ENCODE measurements at regions not wholly inside any gene's neighbourhood (a gene's known extent, or its start where the extent isn't known, plus 50 kb on each side); places are given as distances from the start of the nearest gene placed in this dataset.

DNA sequence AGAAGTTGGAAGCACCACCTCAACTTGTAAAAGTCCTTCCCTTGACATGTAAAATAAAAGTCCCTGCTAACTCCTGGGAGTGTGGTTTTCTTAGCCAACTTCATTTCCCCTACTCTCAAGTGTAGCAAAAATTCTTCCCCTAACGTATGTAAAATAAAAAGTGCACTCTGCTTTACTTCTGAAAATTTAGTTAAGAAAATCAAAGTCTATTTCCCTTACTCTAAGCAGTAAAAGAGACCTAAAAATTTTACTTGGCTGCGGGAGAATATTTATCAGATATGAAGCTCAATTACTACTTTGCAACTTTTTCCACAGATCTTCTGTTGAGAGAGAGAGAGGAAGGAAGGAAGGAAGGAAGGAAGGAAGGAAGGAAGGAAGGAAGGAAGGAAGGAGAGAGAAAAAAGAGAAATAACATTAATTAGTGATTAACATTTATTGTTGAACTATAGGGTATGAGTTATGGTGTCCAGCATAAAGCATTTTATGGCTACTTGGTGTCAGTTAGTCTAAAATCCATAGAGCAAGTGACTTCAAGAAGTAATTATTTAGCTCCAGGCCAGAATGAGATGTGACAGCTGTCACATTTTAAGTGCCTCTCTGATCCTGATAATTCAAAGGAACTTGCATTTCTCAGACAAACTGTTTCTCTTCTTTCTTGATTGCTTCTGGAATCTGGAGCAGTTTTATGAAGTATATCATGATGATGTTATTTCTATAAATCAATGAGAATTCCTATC, 210.3 kb downstream of the TMX3 start:
- TF ChIP-seq, protein P1, sequence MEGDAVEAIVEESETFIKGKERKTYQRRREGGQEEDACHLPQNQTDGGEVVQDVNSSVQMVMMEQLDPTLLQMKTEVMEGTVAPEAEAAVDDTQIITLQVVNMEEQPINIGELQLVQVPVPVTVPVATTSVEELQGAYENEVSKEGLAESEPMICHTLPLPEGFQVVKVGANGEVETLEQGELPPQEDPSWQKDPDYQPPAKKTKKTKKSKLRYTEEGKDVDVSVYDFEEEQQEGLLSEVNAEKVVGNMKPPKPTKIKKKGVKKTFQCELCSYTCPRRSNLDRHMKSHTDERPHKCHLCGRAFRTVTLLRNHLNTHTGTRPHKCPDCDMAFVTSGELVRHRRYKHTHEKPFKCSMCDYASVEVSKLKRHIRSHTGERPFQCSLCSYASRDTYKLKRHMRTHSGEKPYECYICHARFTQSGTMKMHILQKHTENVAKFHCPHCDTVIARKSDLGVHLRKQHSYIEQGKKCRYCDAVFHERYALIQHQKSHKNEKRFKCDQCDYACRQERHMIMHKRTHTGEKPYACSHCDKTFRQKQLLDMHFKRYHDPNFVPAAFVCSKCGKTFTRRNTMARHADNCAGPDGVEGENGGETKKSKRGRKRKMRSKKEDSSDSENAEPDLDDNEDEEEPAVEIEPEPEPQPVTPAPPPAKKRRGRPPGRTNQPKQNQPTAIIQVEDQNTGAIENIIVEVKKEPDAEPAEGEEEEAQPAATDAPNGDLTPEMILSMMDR (IDR thresholded peaks at IDR 0.05): no peak
- TF ChIP-seq EZH2phosphoT487 (IDR thresholded peaks at IDR 0.05) (no peak), EZH2 (IDR thresholded peaks at IDR 0.05) (no peak)
